ENCODE measurements at regions not wholly inside any gene's neighbourhood (a gene's known extent, or its start where the extent isn't known, plus 50 kb on each side); places are given as distances from the start of the nearest gene placed in this dataset.

GRCh38 chr1:30248774-30249173, 474.6 kb downstream of the MATN1 start:
- H3K4me3 ChIP-seq (ENCODE audit: low read depth, low read length) = no peak overlapping the region
- no peaks in the 10 kb centered on the region for H3K27me3 ChIP-seq (ENCODE audit: insufficient read depth, low read length)
- no peak overlapping the region for H3K27ac ChIP-seq (ENCODE audit: low read depth, low read length)
- H2AFZ ChIP-seq (ENCODE audit: low read length, unreplicated experiment) = no peak overlapping the region
- no peaks in the 10 kb centered on the region for H3K79me2 ChIP-seq (ENCODE audit: control insufficient read depth, insufficient read depth, low read length, unreplicated experiment)
- no peaks in the 10 kb centered on the region for H3K4me1 ChIP-seq (ENCODE audit: control insufficient read depth, insufficient read depth, low read length, unreplicated experiment)
- H3K36me3 ChIP-seq (ENCODE audit: insufficient read depth, low read length) = no peaks in the 10 kb centered on the region

GRCh38 chr1:30248373-30248772, 475.0 kb downstream of the MATN1 start:
- Histone ChIP-seq H3K27me3 (ENCODE audit: insufficient read depth, low read length) (no peaks in the 10 kb centered on the region), H3K4me3 (ENCODE audit: low read depth, low read length) (no peak overlapping the region), H2AFZ (ENCODE audit: low read length, unreplicated experiment) (no peak overlapping the region), H3K36me3 (ENCODE audit: insufficient read depth, low read length) (no peaks in the 10 kb centered on the region), H3K79me2 (ENCODE audit: control insufficient read depth, insufficient read depth, low read length, unreplicated experiment) (no peaks in the 10 kb centered on the region), H3K27ac (ENCODE audit: low read depth, low read length) (no peak overlapping the region), H3K4me1 (ENCODE audit: control insufficient read depth, insufficient read depth, low read length, unreplicated experiment) (no peaks in the 10 kb centered on the region)

GRCh38 chr1:30244801-30245200, 478.6 kb downstream of the MATN1 start:
- no peaks in the 10 kb centered on the region for H3K36me3 ChIP-seq (ENCODE audit: insufficient read depth, low read length)
- no peak overlapping the region for H2AFZ ChIP-seq (ENCODE audit: low read length, unreplicated experiment)
- no peaks in the 10 kb centered on the region for H3K27me3 ChIP-seq (ENCODE audit: insufficient read depth, low read length)
- no peaks in the 10 kb centered on the region for H3K79me2 ChIP-seq (ENCODE audit: control insufficient read depth, insufficient read depth, low read length, unreplicated experiment)
- H3K4me1 ChIP-seq (ENCODE audit: control insufficient read depth, insufficient read depth, low read length, unreplicated experiment) = no peaks in the 10 kb centered on the region
- no peak overlapping the region for H3K27ac ChIP-seq (ENCODE audit: low read depth, low read length)
- no peak overlapping the region for H3K4me3 ChIP-seq (ENCODE audit: low read depth, low read length)

DNA sequence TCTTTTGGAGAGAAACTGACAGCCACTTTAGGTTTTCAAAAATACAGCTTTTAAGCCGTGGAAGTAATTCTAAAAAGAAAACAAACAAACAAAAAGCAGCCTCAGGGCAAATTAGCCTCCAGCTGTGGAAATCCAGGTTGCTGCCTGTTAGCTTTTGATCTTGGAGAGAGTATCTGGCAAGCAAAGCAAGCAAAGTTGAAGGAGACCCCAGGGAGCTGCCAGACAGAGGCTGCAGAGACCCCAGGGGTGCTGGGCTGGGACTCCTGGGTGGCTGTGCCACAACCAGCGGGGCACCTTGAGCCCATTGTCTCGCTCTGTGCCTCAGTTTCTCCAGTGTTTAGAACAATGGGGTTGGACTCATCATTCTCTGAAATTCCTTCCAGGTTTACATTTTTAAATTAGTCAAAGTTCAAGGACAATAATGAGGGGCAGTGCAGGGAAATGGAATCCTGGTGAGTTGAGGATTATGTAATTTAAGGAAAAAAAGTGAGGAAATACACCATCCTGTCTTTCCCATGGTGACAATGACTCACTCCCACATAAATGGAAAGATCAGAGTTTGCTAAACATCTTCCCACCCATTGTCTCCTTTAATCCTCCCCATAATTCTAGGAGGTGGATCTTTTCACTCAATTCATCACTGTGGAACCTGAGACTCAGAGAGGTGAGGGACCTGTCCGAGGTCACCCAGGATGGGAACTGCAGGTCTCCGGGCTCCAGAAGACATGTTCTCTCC, 480.5 kb downstream of the MATN1 start:
- no peak overlapping the region for H3K4me3 ChIP-seq (ENCODE audit: low read depth, low read length)
- H3K27me3 ChIP-seq (ENCODE audit: insufficient read depth, low read length) = no peaks in the 10 kb centered on the region
- no peaks in the 10 kb centered on the region for H3K36me3 ChIP-seq (ENCODE audit: insufficient read depth, low read length)
- H2AFZ ChIP-seq (ENCODE audit: low read length, unreplicated experiment) = no peak overlapping the region
- no peaks in the 10 kb centered on the region for H3K79me2 ChIP-seq (ENCODE audit: control insufficient read depth, insufficient read depth, low read length, unreplicated experiment)
- no peaks in the 10 kb centered on the region for H3K4me1 ChIP-seq (ENCODE audit: control insufficient read depth, insufficient read depth, low read length, unreplicated experiment)
- H3K27ac ChIP-seq (ENCODE audit: low read depth, low read length) = no peak overlapping the region

GRCh38 chr1:30242168-30242567, 481.2 kb downstream of the MATN1 start:
- Histone ChIP-seq H3K27ac (ENCODE audit: low read depth, low read length) (no peak overlapping the region), H3K79me2 (ENCODE audit: control insufficient read depth, insufficient read depth, low read length, unreplicated experiment) (no peaks in the 10 kb centered on the region), H3K4me3 (ENCODE audit: low read depth, low read length) (no peak overlapping the region), H2AFZ (ENCODE audit: low read length, unreplicated experiment) (no peak overlapping the region), H3K27me3 (ENCODE audit: insufficient read depth, low read length) (no peaks in the 10 kb centered on the region), H3K4me1 (ENCODE audit: control insufficient read depth, insufficient read depth, low read length, unreplicated experiment) (no peaks in the 10 kb centered on the region), H3K36me3 (ENCODE audit: insufficient read depth, low read length) (no peaks in the 10 kb centered on the region)

- no peak overlapping the region for H3K27ac ChIP-seq (ENCODE audit: low read depth, low read length)
- no peaks in the 10 kb centered on the region for H3K36me3 ChIP-seq (ENCODE audit: insufficient read depth, low read length)
- H3K4me1 ChIP-seq (ENCODE audit: control insufficient read depth, insufficient read depth, low read length, unreplicated experiment) = no peaks in the 10 kb centered on the region
- no peaks in the 10 kb centered on the region for H3K79me2 ChIP-seq (ENCODE audit: control insufficient read depth, insufficient read depth, low read length, unreplicated experiment)
- H3K27me3 ChIP-seq (ENCODE audit: insufficient read depth, low read length) = no peaks in the 10 kb centered on the region
- H3K4me3 ChIP-seq (ENCODE audit: low read depth, low read length) = no peak overlapping the region
- H2AFZ ChIP-seq (ENCODE audit: low read length, unreplicated experiment) = no peak overlapping the region
Observed at GRCh38 chr1:30241681-30242080, 481.7 kb downstream of the MATN1 start.

DNA sequence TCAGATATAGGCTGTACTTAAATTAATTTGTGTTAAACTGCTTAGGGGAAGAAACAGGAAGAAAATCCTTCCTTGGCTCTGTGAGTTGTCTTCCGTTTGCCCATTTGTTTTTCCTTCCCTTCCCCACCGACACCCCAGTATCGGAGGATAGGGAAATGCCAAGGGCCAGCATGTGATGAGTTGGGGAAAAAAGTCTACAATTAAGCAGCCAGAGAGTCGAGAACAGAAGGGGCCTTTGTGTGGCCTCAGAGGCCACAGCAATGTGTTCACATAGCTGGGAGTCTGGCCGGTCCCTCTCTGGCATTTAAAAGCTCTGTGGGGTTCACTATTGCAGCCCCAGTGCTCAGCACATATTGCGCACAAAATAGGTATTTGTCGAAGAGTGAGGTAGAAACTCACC, 489.3 kb downstream of the MATN1 start:
- no peaks in the 10 kb centered on the region for H3K36me3 ChIP-seq (ENCODE audit: insufficient read depth, low read length)

GRCh38 chr1:30232288-30232899, 491.0 kb downstream of the MATN1 start:
- H3K4me3 ChIP-seq (ENCODE audit: low read depth, low read length) = no peak overlapping the region
- no peaks in the 10 kb centered on the region for H3K4me1 ChIP-seq (ENCODE audit: control insufficient read depth, insufficient read depth, low read length, unreplicated experiment)
- H3K36me3 ChIP-seq (ENCODE audit: insufficient read depth, low read length) = no peaks in the 10 kb centered on the region
- no peaks in the 10 kb centered on the region for H3K79me2 ChIP-seq (ENCODE audit: control insufficient read depth, insufficient read depth, low read length, unreplicated experiment)
- no peak overlapping the region for H2AFZ ChIP-seq (ENCODE audit: low read length, unreplicated experiment)
- no peaks in the 10 kb centered on the region for H3K27me3 ChIP-seq (ENCODE audit: insufficient read depth, low read length)
- no peak overlapping the region for H3K27ac ChIP-seq (ENCODE audit: low read depth, low read length)

More for the DNA sequence above, 489.3 kb downstream of the MATN1 start:
- no peaks in the 10 kb centered on the region for H3K4me1 ChIP-seq (ENCODE audit: control insufficient read depth, insufficient read depth, low read length, unreplicated experiment)
- H3K79me2 ChIP-seq (ENCODE audit: control insufficient read depth, insufficient read depth, low read length, unreplicated experiment) = no peaks in the 10 kb centered on the region
- H3K27me3 ChIP-seq (ENCODE audit: insufficient read depth, low read length) = no peaks in the 10 kb centered on the region
- no peak overlapping the region for H2AFZ ChIP-seq (ENCODE audit: low read length, unreplicated experiment)
- no peak overlapping the region for H3K4me3 ChIP-seq (ENCODE audit: low read depth, low read length)
- H3K27ac ChIP-seq (ENCODE audit: low read depth, low read length) = no peak overlapping the region

GRCh38 chr1:30229960-30230359, 493.4 kb downstream of the MATN1 start:
- Histone ChIP-seq H3K4me1 (ENCODE audit: control insufficient read depth, insufficient read depth, low read length, unreplicated experiment) (no peaks in the 10 kb centered on the region), H3K36me3 (ENCODE audit: insufficient read depth, low read length) (no peaks in the 10 kb centered on the region), H3K27me3 (ENCODE audit: insufficient read depth, low read length) (no peaks in the 10 kb centered on the region), H3K79me2 (ENCODE audit: control insufficient read depth, insufficient read depth, low read length, unreplicated experiment) (no peaks in the 10 kb centered on the region), H3K4me3 (ENCODE audit: low read depth, low read length) (no peak overlapping the region), H3K27ac (ENCODE audit: low read depth, low read length) (no peak overlapping the region), H2AFZ (ENCODE audit: low read length, unreplicated experiment) (no peak overlapping the region)

DNA sequence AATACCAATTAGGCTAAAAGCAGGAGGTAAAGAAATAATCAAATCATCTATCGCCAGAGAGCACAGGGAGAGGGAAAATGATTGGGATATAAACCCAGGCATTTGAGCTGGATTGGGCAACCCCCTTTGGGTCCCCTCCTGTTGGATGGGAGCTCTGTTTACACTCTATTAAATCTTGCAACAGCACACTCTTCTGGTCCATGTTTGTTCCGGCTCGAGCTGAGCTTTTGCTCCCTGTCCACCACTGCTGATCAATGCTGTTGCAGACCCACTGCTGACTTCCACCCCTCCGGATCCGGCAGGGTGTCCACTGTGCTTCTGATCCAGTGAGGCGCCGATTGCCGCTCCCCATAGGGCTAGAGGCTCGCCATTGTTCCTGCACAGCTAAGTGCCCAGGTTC, 493.8 kb downstream of the MATN1 start:
- Histone ChIP-seq H3K4me1 (ENCODE audit: control insufficient read depth, insufficient read depth, low read length, unreplicated experiment) (no peaks in the 10 kb centered on the region), H2AFZ (ENCODE audit: low read length, unreplicated experiment) (no peak overlapping the region)

GRCh38 chr1:30226648-30227047, 496.7 kb downstream of the MATN1 start:
- Histone ChIP-seq H3K4me3 (ENCODE audit: low read depth, low read length) (no peak overlapping the region), H2AFZ (ENCODE audit: low read length, unreplicated experiment) (no peak overlapping the region), H3K36me3 (ENCODE audit: insufficient read depth, low read length) (no peaks in the 10 kb centered on the region), H3K79me2 (ENCODE audit: control insufficient read depth, insufficient read depth, low read length, unreplicated experiment) (no peaks in the 10 kb centered on the region), H3K27me3 (ENCODE audit: insufficient read depth, low read length) (no peaks in the 10 kb centered on the region), H3K4me1 (ENCODE audit: control insufficient read depth, insufficient read depth, low read length, unreplicated experiment) (no peaks in the 10 kb centered on the region), H3K27ac (ENCODE audit: low read depth, low read length) (no peak overlapping the region)

More for the DNA sequence above, 493.8 kb downstream of the MATN1 start:
- no peaks in the 10 kb centered on the region for H3K36me3 ChIP-seq (ENCODE audit: insufficient read depth, low read length)
- no peaks in the 10 kb centered on the region for H3K27me3 ChIP-seq (ENCODE audit: insufficient read depth, low read length)
- H3K4me3 ChIP-seq (ENCODE audit: low read depth, low read length) = no peak overlapping the region
- H3K79me2 ChIP-seq (ENCODE audit: control insufficient read depth, insufficient read depth, low read length, unreplicated experiment) = no peaks in the 10 kb centered on the region
- H3K27ac ChIP-seq (ENCODE audit: low read depth, low read length) = no peak overlapping the region

Measured in ACC112 (cell line).